ENCODE measurements at regions not wholly inside any gene's neighbourhood (a gene's known extent, or its start where the extent isn't known, plus 50 kb on each side); places are given as distances from the start of the nearest gene placed in this dataset.
"Not testable (repeated sequence)": the region's sequence is repeated elsewhere in the genome, so short reads cannot be mapped to it uniquely, and the experiment has no call there.

GRCh38 chr5:108696951-108697715 is 50.6 kb upstream of the FER start:
- no peak for DNase-seq (ENCODE audit: low spot score)

DNA sequence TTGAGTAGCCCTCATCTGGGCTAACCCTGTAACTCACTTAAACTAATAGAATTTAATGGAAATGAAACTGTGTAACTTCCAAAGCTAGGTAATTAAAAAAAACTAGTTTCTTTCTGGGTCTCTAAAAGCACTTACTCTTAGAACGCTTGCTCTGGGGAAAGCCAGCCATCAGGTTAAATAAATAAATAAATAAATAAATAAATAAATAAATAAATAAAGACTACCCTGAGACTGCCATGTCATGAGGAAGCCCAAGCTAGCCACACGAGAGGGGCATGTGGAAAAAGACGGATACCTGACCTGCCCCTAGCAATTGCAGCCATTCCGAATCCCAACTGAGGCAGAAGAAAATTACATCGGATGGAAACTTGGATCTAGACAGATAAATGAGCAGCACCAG is 51.3 kb upstream of the FER start:
- no peak for DNase-seq (ENCODE audit: low spot score)

GRCh38 chr5:108688485-108688884 is 59.2 kb upstream of the FER start:
- DNase-seq (ENCODE audit: low spot score), result no peak

- no peak for DNase-seq (ENCODE audit: low spot score)
These were observed 60.0 kb upstream of the FER start for GRCh38 chr5:108687595-108688200.

DNA sequence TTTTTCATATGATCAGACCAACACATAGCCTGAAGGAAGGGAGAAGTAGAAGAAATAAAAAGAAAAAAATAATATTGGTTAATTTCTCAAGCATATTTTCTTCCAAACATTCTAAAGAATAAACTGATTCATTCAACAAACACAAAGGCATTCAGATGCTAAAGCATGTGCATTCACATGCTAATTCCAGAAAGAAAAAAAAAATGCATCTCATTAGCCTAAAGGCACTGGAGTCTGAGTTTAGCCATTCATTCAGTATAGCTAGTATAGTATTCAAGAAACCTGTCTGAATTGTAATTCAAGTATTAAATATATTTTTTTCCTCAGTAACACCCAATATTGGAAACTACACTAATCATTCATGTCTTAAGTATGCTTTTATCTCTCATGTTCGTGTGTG is 61.0 kb upstream of the FER start:
- DNase-seq (ENCODE audit: low spot score), result no peak

- DNase-seq (ENCODE audit: low spot score), result not testable (repeated sequence)
These were observed 62.1 kb upstream of the FER start for GRCh38 chr5:108685448-108686216.

DNA sequence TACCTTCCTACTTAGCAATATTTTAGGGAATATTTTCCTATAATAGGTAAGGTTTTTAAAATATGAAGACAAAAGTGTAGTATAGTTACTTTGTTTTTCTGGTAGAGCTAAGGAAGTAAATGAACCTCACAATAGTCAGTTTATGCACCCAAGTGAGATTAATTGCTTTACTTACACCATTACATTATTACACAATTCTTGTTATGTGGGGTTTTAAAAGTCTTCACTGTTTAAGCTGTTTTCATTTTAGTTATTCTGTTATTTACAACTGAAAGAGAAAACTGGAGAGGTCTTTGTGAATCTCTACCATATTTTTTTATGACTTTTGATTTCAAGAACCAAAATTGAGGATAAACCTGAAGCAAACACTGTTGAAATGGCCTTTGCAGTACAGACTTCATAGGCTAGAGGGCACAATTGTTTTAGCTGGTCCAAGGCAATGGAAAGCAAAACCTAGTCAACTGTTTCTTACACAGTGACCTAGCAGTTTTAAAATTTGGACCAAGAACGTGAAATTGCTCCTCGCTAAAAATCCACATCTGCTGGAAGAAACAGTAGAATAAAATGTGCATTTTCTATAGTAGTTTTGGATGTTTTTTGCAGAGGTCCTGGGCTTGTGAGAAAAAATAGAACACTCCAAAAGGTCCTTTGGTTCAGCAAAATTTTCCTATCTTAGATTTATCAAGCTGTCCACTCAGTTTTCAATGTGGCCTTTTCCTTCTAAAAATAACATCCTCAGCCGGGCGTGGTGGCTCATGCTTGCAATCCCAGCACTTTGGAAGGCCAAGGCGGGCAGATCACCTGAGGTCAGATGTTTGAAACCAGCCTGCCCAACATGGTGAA is 66.4 kb upstream of the FER start:
- peak; percentile 47 for DNase-seq (ENCODE audit: low spot score)

GRCh38 chr5:108678091-108678490 is 69.6 kb upstream of the FER start:
- no peak for DNase-seq (ENCODE audit: low spot score)

- DNase-seq (ENCODE audit: low spot score), result no peak
These were observed 72.0 kb upstream of the FER start for GRCh38 chr5:108675736-108676135.

DNA sequence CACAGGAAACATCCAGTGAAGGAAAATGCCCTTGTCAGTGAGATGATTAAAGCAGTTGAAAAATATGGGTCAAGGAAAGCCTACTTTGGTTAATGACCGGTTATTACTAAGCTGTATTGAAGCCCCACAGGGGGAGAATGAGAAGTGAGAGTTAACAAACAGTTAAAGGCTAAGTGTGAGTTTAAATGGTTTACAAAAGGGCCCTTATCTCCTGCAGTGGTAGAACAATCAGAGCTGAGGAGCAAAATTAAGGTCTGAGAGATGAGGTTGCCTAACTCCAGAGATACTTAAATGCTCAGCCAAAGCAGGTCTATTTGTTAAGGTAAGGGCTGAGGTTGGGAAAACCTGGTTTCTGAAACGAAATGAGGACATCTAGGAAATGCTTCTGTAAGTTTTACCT is 75.1 kb upstream of the FER start:
- DNase-seq (ENCODE audit: low spot score), result no peak

DNA sequence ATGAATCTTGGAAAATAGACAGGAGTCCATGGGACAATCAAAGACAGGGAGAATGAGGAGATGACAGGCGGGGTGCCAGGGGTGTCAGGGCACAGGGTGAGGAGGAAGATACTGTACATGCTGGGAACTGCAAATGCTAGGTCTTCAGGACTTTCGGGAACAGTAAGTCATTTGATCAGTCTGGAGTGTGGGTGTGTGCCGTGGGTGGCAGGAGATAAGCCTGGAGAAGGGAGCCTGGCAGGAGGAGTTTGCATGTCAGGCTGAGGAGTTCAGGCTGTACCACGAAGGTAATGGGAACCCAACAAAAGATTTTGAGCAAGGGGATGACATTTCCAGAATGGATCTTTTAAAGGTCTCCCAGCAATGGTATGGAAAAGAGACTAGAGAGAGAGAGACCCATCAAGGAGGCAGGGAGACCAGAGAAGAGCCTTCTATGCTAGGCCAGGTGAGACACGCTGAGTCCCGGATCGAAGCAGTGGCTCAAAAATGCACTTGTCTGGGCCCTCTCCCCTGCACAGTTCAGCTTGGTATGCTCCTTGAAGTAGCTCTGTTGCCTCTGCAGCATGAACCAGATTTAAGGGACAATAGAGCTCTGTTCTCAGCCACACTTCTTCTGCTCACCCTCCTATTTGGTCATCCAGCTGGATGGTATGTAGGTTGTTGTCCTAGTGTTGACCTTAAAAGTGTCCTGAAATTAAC is 77.0 kb upstream of the FER start:
- no peak for DNase-seq (ENCODE audit: low spot score)

DNA sequence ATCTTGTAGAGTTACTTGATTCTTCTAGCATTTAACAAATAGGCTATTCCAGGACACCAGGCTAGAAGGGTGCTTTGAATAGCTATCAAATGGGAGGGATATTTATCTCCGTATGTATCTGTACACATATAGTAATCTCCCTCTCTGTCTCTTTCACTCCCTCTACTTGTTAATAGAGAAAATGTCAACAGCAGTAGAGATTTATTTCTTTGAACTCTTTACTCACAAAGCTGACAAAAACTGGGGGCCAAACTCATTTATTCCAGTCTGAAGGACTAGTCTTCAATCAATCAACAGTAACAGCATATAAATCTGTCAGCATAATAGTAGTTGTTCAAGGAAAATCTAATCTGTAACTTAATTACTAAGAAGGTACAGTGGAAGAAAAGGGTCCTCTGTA is 78.2 kb upstream of the FER start:
- no peak for DNase-seq (ENCODE audit: low spot score)

DNA sequence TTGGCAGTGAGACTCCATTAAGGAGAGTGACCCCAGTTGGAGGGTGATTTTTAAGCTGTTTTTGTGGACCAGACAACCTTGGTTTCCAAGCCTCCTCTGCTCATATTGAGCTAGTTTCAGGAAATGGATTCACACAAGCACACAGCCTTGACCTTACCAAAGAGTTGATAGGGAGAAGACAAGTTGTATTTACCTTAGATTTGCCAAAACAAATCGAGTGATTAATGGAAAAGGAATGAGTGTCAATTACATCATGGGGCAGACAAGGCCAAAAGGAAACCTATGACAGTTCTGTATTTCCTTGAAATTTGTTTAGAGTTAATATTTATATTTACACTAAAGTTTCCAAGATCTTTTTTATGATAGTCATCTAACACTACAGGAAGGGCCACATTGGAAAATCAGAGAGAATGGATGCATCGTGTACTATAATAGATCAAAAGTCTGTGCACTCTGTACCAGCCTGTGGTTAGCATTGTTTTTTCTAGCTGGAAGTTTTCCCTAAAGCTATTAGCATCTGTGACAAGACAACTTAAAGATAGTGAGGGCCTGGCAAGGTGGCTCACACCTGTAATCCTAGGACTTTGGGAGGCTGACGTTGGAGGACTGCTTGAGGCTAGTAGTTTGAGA is 86.0 kb upstream of the FER start:
- DNase-seq (ENCODE audit: low spot score), result no peak

GRCh38 chr5:108661024-108661423 is 86.7 kb upstream of the FER start:
- no peak for DNase-seq (ENCODE audit: low spot score)

GRCh38 chr5:108660291-108660690 is 87.4 kb upstream of the FER start:
- DNase-seq (ENCODE audit: low spot score), result no peak

- DNase-seq (ENCODE audit: low spot score), result no peak
These were observed 88.2 kb upstream of the FER start for GRCh38 chr5:108659531-108659930.

DNA sequence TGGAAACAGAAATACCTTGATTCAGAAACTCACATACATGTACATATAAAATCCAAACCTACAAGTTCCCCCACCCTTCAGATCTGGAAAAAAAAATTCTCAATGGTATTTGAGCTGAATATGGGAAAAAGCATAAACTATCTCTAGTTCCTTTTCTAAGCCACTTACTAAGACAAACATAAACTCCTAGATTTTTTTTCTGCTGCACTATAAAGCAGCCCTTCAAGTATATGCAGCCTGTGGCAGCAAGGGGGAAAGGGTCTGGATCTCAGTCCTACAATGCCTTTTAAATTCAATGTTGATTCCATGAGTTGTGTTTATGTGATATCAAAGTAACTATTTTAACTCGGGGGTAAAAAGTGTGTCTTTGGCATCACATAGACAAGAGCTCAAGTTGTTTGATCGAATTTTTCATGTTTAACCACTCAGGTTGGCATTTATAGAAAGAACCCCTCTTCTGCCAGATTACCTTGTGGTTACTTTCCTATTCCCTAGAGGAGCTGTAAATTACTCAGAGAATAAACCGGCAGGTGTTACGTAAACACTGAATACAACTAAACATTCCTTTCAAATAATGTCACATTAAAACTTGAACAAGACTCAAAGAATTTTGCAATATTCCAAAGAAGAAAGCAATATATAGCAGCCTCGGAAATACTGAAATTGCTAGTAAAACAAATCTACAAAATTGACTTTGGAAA is 91.8 kb upstream of the FER start:
- DNase-seq (ENCODE audit: low spot score), result no peak

DNA sequence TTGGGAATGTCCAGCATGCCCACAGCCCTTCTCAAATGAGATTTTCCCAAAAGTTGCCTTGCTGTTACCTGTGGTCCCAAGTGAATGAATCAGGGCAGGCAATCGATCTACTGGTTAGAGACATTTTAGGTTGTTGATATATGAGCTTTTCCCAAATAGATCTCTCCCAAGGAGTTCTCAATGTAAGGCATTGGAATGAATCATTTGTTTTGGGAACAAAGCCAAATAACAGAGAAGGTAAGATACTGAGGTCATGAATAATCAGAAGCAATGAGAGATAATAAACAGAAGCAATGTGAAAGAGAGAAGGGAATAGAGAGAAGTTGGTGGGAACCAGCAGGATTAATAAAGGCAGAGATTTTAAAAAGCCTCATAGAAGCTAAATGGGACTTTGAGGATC is 93.6 kb upstream of the FER start:
- no peak for DNase-seq (ENCODE audit: low spot score)

DNA sequence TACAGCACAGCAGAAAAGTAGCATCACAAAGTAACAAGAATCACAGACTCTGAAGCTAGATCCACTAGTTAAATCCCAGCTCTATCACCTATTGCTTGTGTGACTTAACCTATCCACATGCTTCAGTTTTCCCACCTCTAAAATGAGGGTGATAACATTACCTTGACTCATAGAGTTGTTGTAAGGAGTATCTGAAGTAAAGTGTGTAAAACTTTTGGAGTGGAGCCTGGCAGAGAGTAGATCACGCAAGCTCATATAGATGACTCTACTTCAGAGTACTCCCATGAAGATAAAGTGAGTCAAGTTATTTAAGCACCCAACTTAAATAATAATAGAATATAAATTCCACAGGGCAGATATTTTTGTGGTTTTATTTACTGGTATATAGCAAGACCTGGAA is 94.5 kb upstream of the FER start:
- DNase-seq (ENCODE audit: low spot score), result no peak

DNA sequence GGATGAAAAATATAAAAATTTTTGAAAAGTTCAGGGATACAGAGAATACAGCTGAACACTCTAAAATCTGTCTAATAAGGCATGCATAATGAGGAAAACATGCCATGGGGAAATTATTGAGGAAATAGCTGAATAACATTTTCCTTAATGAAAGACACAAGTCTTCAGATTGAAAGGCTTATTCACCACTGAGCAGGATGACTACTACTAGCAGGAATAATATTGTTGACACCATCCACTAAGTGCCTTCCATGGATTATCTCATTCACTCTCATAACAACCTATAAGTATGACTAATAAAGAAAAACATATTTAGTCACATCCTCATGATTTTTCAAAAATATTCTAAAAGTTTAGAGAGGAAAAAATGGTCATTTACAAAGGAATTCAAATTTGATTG is 96.7 kb upstream of the FER start:
- no peak for DNase-seq (ENCODE audit: low spot score)

- no peak for DNase-seq (ENCODE audit: low spot score)
These were observed 98.1 kb upstream of the FER start for GRCh38 chr5:108649646-108650045.

Data from activated CD4-positive, alpha-beta T cell treated with anti-CD3 and anti-CD28 coated beads, Interleukin-2, Interleukin-4, amounts not matched to agents 100 ng/mL and 50 ng/mL, durations not matched to agents 16 hours and 8 hours (primary cell).